Spinal cord (tissue), 9 donors: ENCODE measurements at regions not wholly inside any gene's neighbourhood (a gene's known extent, or its start where the extent isn't known, plus 50 kb on each side); places are given as distances from the start of the nearest gene placed in this dataset.

ENCODE experiments used
- DNase-seq, 6 donors: peaks; one replicate each; pipeline versions ENCODE4 v3.0.0 to v3.0.0-alpha.2; 2013 to 2015; ENCODE audit warnings: low spot score in 6 of 6, low read depth in 4 of 6
- H3K27ac ChIP-seq: one replicate; pipeline ENCODE4 v1.5.1; 2013; ENCODE audit warnings: low read depth, low read length, control low read depth
- H3K27me3 ChIP-seq: one replicate; pipeline ENCODE4 v1.6.1; 2013; ENCODE audit warnings: low read length; ENCODE audit not compliant: control insufficient read depth, insufficient read depth
- H3K36me3 ChIP-seq: one replicate; pipeline ENCODE4 v1.6.1; 2013; ENCODE audit warnings: low read length; ENCODE audit not compliant: control insufficient read depth, insufficient read depth
- H3K4me1 ChIP-seq: one replicate; pipeline ENCODE4 v1.6.1; 2013; ENCODE audit warnings: low read length; ENCODE audit not compliant: control insufficient read depth, insufficient read depth
- H3K4me3 ChIP-seq: one replicate; pipeline ENCODE4 v1.5.1; 2013; ENCODE audit warnings: low read depth, low read length, control low read depth
- H3K9me3 ChIP-seq: one replicate; pipeline ENCODE4 v1.6.1; 2013; ENCODE audit warnings: low read length; ENCODE audit not compliant: control insufficient read depth, insufficient read depth
- WGBS: methylation state at CpG from one replicate; pipeline ENCODE4 v1.1.5; 2013; ENCODE audit warnings: missing lambda C conversion rate; ENCODE audit not compliant: insufficient coverage; 5-methylcytosine and 5-hydroxymethylcytosine counted together
- donor health status: healthy.

DNA sequence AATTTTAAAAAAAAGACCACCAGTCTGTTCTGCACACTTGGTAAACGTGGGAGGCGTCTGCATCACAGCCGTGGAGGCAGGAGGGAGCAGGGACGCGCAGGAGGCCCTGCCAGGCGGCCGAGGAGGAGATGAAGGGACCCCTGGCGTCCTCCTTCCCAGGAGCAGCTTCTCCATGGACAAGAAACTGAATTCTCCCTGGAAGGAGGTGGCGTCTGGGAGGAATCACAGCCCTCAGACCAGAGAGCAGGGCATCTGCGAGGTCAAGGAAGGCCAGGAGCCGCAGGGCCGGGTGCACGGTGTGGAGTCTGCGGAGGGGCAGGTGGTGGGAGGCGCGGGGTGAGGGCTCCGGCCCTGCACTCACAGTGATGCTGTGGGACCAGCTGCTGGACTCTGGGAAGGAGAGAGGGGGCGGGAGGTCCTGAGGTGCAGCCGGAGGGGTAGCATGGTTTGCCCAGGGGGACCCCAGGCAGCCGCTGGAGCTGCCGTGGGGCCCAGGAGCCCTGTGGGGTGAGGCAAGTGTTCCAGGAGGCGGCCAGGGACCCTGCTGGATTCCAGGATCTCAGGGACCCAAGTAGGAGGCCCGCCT, 73.5 kb upstream of the GALNT9 start:
- Histone ChIP-seq H3K4me1 (peaks cover 31% of the 10 kb centered on the region), H3K9me3 (no peaks in the 10 kb centered on the region), H3K27me3 (peaks cover 9% of the 10 kb centered on the region), H3K4me3 (no peak overlapping the region), H3K27ac (no peak overlapping the region), H3K36me3 (no peaks in the 10 kb centered on the region)
- WGBS, result 64% methylated on average over 23 of the region's 23 CpGs
- DNase-seq, result no peak

DNA sequence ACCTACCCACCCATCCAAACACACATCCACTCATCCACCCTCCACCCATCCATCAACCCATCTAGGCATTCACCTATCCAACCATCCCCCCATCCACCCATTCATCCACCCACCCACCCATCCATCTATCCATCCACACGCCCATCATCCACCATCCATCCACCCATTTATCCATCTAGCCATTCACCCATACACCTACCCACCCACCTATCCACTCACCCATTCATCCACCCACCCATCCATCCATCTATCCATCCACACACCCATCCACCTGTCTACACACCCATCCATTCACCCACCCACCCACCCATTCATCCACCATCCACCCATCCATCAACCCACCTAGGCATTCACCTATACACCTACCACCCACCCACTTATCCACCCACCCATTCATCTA, 72.6 kb upstream of the GALNT9 start:
- H3K27me3 ChIP-seq, result peaks cover 18% of the 10 kb centered on the region
- peaks cover 24% of the 10 kb centered on the region for H3K4me1 ChIP-seq
- no peak overlapping the region for H3K27ac ChIP-seq
- H3K36me3 ChIP-seq, result no peaks in the 10 kb centered on the region
- 80% methylated on average over 1 of the region's 1 CpG for WGBS
- H3K9me3 ChIP-seq, result no peaks in the 10 kb centered on the region
- H3K4me3 ChIP-seq, result no peak overlapping the region
- DNase-seq, result no peak

DNA sequence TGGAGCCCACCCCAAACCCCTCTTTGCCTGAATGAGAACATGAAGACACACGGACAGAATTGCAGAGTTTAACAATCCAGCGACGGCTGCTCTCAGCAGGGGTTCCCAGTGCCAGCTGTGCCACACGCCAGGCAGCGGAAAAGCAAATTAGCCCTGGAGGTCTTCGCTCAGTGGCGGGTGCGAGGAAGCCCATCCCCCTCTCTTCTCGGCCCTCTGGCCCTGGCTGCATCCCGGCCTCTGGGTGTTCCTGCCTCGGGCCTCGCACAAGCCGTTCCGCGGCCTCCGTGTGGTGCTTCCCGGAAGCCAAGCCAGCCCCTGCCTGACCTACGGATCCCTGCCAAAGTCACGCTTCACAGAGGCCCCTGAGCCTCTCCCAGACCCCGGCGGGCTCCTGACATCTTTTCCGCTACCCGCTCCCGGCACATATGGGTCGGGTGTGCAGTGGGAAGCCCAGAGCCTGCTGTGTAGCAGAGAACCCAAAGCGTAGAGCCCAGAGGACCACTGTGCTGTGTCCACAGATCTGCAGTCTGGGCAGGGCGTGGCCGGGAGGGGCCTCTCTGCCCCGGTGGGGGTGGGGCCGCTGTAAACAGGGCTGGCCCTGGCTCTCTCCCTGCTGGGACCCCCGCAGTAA, 70.7 kb upstream of the GALNT9 start:
- DNase-seq, result peak in 1 of 6 donors; percentile 72
- 15% methylated on average over 31 of the region's 31 CpGs for WGBS
- no peaks in the 10 kb centered on the region for H3K9me3 ChIP-seq
- H3K4me3 ChIP-seq, result no peak overlapping the region
- peaks cover 24% of the 10 kb centered on the region for H3K4me1 ChIP-seq
- H3K27me3 ChIP-seq, result peaks cover 18% of the 10 kb centered on the region
- no peaks in the 10 kb centered on the region for H3K36me3 ChIP-seq
- no peak overlapping the region for H3K27ac ChIP-seq

DNA sequence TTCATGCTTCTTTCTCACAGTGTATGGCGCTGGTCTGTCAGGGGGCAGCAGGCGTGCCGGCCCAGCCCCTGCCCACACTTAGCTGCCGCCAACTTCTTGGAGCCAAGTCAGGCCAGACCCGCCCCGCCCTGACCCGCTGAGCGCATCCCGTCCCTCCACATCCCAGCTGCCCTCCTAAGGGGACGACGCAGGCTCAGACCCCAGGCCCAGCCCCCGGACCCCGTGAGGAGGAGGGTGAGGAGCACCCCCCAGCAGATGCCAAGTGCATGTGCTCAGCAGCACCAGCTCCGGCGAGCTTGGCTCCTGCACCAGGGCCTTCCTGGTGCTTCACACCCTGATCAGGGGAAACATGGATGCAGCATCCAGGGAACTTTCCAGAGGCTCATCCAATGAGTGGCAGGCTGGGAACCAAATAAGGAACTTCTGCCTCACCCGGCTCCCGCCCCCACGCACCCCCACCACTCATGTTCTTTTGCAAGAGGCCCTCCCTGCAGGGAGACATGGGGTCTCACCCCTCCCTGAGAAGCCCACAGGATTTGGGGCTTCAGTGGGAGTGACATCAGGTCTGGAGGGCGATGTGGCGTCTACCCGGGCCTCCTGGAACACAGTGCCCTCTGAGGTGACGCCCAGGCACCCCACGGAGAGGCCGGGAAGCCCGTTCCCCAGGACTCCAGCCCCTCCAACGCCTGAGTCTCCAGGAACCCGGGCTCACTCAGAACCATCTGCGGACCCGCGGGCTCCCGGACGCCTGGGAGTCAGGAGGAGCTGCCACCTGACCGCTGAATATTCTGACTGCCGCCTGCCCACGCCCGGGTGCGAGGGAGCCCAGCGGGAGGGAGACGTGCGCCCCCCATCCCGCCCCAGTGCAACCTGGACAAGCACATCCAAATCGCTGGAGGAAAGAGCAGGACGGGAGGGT, 70.0 kb upstream of the GALNT9 start:
- peaks cover 20% of the 10 kb centered on the region for H3K4me1 ChIP-seq
- H3K9me3 ChIP-seq, result no peaks in the 10 kb centered on the region
- no peaks in the 10 kb centered on the region for H3K36me3 ChIP-seq
- WGBS, result 71% methylated on average over 38 of the region's 43 CpGs
- H3K27ac ChIP-seq, result no peak overlapping the region
- H3K27me3 ChIP-seq, result peaks cover 18% of the 10 kb centered on the region
- no peak for DNase-seq
- H3K4me3 ChIP-seq, result no peak overlapping the region

DNA sequence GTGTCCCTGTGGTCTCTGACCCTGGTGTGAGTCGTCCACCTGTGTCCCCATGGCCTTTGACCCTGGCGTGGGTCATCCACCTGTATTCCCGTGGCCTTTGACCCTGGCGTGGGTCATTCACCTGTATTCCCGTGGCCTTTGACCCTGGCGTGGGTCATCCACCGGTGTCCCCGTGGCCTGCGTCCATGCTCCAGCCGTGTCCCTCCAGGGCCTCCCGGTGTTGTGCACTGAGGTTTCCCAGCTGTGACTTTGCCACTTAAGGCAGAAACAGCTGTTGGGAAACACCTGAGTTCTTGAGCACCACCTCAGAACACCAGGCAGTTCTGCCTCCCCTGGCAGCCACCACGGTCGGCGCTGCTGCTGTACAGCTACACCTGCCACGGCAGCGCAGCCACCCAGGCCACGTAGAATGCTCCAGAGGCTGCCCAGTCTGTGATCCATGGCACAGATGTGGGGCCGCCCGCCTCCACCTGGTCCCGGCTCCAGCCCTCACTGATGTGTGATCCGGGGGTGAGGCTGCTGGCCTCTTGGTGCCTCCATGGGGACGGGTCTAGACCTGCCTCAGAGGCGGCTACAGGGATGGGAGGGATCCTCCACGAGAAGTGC, 69.1 kb upstream of the GALNT9 start:
- Histone ChIP-seq H3K4me3 (no peak overlapping the region), H3K4me1 (peaks cover 20% of the 10 kb centered on the region), H3K27me3 (peaks cover 18% of the 10 kb centered on the region), H3K36me3 (no peaks in the 10 kb centered on the region), H3K27ac (no peak overlapping the region), H3K9me3 (no peaks in the 10 kb centered on the region)
- 86% methylated on average over 24 of the region's 24 CpGs for WGBS
- no peak for DNase-seq

DNA sequence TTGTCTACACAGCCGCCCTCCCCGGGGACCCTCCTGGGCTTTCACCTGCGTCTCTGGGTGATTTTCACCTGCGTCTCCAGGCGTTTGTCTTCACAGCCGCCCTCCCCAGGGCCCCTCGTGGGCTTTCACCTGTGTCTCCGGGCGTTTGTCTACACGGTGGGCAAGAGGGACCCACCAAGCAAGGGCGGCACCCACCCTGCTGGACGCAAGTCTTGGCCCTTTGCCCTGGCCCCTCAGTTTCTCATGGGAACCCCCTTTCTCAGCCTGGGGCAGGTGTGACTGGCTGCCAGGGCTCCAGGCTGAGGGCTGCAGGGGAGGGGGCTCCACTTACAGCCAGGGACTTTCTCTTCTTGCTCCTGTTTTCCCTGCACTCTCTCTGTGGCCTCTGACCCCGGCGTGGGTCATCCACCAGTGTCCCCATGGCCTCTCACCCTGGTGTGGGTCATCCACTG, 68.6 kb upstream of the GALNT9 start:
- DNase-seq, result no peak

DNA sequence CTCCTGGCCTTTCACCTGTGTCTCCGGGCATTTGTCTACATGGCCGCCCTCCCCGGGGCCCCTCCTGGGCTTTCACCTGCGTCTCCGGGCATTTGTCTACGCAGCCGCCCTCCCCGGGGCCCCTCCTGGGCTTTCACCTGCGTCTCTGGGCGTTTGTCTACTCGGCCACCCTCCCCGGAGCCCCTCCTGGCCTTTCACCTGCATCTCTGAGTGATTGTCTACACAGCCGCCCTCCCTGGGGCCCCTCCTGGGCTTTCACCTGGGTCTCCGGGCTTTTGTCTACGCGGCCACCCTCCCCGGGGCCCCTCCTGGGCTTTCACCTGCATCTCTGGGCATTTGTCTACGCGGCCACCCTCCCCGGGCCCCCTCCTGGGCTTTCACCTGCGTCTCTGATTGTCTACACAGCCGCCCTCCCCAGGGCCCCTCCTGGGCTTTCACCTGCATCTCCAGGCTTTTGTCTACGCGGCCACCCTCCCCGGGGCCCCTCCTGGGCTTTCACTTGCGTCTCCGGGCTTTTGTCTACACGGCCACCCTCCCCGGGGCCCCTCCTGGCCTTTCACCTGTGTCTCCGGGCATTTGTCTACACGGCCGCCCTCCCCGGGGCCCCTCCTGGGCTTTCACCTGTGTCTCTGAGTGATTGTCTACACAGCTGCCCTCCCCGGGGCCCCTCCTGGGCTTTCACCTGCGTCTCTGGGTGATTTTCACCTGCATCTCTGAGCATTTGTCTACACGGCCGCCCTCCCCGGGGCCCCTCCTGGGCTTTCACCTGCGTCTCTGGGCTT, 68.0 kb upstream of the GALNT9 start:
- Histone ChIP-seq H3K4me1 (peaks cover 15% of the 10 kb centered on the region), H3K4me3 (no peak overlapping the region), H3K27me3 (peaks cover 18% of the 10 kb centered on the region), H3K36me3 (no peaks in the 10 kb centered on the region), H3K27ac (no peak overlapping the region), H3K9me3 (no peaks in the 10 kb centered on the region)
- no peak for DNase-seq
- 39% methylated on average over 39 of the region's 39 CpGs for WGBS

More for the DNA sequence above, 68.6 kb upstream of the GALNT9 start:
- H3K4me3 ChIP-seq, result no peak overlapping the region
- H3K36me3 ChIP-seq, result no peaks in the 10 kb centered on the region
- no peaks in the 10 kb centered on the region for H3K9me3 ChIP-seq
- WGBS, result 69% methylated on average over 14 of the region's 14 CpGs
- peaks cover 18% of the 10 kb centered on the region for H3K27me3 ChIP-seq
- no peak overlapping the region for H3K27ac ChIP-seq
- H3K4me1 ChIP-seq, result peaks cover 18% of the 10 kb centered on the region

DNA sequence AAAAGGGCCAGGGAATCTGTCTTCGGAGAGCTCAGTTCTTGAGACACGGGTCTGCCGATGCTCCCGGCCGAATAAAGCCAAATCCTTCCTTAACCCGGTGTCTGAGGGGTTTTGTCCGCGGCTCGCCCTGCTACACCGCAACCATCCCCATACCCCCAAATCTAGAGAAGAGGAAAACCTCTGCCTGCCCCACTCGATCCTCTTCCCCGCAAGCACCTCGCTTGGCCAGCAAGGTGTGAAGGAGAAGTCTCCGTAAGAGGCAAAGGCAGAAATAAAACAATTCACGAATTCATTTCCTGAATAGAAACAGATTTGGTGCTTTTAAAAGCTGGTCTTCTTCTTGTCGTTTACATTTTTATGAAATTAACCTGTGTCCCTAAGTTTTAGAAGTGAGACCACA, 67.3 kb upstream of the GALNT9 start:
- DNase-seq, result no peak
- no peaks in the 10 kb centered on the region for H3K36me3 ChIP-seq
- H3K4me3 ChIP-seq, result no peak overlapping the region
- H3K4me1 ChIP-seq, result peaks cover 15% of the 10 kb centered on the region
- H3K9me3 ChIP-seq, result no peaks in the 10 kb centered on the region
- peaks cover 18% of the 10 kb centered on the region for H3K27me3 ChIP-seq
- WGBS, result 93% methylated on average over 5 of the region's 16 CpGs
- H3K27ac ChIP-seq, result no peak overlapping the region

DNA sequence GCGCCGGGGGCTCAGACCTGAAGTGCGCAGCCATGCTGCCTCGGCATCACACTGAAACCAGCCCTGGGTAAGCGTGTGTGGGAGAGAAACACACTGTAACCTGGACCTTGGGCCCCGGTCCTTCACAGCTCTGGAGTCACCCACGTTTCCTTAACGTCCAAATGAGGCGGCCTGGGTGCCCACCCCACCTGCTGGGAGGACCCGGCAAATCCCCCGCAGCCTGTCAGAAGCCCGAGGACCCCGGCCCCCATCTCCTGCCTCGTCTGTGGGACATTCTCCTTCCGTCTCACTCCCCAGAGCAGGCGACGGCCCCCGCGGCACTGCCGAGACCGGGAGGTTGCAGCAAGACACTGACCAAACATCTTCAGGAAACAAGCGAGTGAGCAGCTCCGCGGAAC, 66.5 kb upstream of the GALNT9 start:
- Histone ChIP-seq H3K4me1 (peaks cover 15% of the 10 kb centered on the region), H3K9me3 (no peaks in the 10 kb centered on the region), H3K36me3 (no peaks in the 10 kb centered on the region), H3K4me3 (no peak overlapping the region), H3K27me3 (peaks cover 18% of the 10 kb centered on the region), H3K27ac (no peak overlapping the region)
- no peak for DNase-seq
- 74% methylated on average over 24 of the region's 24 CpGs for WGBS
